ENCODE measurements at regions not wholly inside any gene's neighbourhood (a gene's known extent, or its start where the extent isn't known, plus 50 kb on each side); places are given as distances from the start of the nearest gene placed in this dataset.

- TF ChIP-seq CTCF (IDR thresholded peaks at IDR 0.05; ENCODE audit: low read depth, low read length) = no peak
- DNase-seq (ENCODE audit: extremely low read depth, low read depth) = no peak
These were observed 267.9 kb downstream of the FBXO15 start for GRCh38 chr18:73879766-73880165.

DNA sequence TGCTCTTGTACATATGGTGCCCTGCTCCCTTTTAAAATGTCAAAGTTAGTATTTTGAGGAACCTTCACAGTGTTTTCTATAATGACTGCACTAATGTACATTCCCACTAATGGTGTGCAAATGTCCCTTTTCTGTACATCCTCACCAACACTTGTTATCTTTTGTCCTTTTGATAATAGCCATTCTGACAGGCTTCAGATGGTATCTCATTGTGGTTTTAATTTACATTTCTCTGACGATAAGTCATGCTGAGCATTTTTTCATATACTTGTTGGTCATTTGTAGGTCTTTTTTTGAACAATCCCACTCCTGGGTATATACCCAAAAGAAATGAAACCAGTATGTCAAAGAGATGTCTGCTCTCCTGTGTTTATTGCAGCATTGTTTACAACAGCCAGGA, 268.3 kb downstream of the FBXO15 start:
- no peak for TF ChIP-seq CTCF (IDR thresholded peaks at IDR 0.05; ENCODE audit: low read depth, low read length)
- DNase-seq (ENCODE audit: extremely low read depth, low read depth) = no peak

- no peak for DNase-seq (ENCODE audit: extremely low read depth, low read depth)
- no peak for TF ChIP-seq CTCF (IDR thresholded peaks at IDR 0.05; ENCODE audit: low read depth, low read length)
These were observed 278.5 kb downstream of the FBXO15 start for GRCh38 chr18:73869182-73869581.

- no peak for DNase-seq (ENCODE audit: extremely low read depth, low read depth)
These were observed 285.9 kb downstream of the FBXO15 start for GRCh38 chr18:73861771-73862170.

DNA sequence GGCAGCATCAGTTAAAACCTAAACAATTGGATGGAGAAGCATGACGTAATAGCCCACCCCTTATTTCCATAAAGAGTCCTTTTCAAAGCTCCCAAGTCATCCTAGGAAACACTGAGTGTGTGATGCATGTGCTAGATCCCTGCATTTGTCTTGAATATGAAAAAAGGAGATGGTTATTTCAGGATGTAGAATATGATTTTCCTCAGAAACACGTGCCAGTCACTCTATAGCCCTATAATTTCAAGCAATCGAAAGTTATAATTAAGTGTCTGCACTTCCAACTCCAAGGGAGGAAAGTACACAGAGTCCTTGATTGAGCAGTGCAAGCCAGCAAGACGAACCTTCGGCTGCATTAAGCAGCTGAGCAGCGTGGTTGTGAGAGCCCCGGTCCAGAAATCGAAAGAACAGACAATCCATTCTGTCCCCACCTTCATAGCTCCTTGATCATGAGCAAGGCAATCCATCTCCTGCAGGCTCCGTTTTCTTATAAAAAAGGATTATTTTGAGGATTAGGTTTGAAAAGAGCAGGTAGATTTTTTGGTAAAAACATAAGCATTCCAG, 287.7 kb downstream of the FBXO15 start:
- no peak for TF ChIP-seq CTCF (IDR thresholded peaks at IDR 0.05; ENCODE audit: low read depth, low read length)
- no peak for DNase-seq (ENCODE audit: extremely low read depth, low read depth)

More at GRCh38 chr18:73861771-73862170, 285.9 kb downstream of the FBXO15 start:
- no peak for TF ChIP-seq CTCF (IDR thresholded peaks at IDR 0.05; ENCODE audit: low read depth, low read length)

DNA sequence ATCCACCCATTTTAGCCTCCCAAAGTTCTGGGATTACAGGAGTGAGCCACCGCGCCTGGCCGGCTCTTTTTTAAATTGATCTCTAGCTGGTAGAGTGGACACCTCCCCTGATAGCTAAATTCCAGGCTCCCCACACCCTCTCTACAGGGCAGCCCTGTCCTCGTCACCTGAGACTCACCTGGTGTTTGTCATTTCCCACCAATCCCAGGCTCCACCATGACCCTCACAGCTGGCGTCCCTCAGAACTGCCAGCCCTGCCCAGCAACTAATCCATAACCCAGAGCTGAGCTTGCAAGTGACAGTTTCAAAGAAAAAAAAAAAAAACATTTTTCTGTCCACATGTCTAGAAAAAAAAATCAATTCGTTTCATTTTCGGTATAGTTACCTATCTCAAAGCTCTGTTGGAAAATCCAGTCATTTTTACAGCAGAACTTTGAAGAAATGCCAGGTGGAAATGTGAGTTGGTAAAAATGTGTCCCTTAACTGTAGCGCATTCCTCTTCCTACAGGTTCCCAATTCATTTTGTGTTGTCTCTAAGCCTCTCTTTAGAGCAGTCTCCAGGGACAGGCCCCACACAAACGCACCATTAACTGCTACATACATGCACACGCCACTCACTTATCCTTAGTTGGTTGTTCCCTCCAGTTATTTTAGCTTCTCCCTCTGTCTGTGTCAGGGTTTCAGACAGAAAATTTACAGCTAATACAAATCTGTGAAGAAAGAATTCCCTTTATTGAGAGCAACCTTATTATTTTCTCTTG, 294.7 kb downstream of the FBXO15 start:
- no peak for TF ChIP-seq CTCF (IDR thresholded peaks at IDR 0.05; ENCODE audit: low read depth, low read length)
- DNase-seq (ENCODE audit: extremely low read depth, low read depth) = no peak

- no peak for DNase-seq (ENCODE audit: extremely low read depth, low read depth)
- TF ChIP-seq CTCF (IDR thresholded peaks at IDR 0.05; ENCODE audit: low read depth, low read length) = peak; percentile 3; the same call in 1 of the 2 replicates
These were observed 296.9 kb downstream of the FBXO15 start for GRCh38 chr18:73850782-73851181.
